ENCODE measurements at regions not wholly inside any gene's neighbourhood (a gene's known extent, or its start where the extent isn't known, plus 50 kb on each side); places are given as distances from the start of the nearest gene placed in this dataset.

GRCh38 chr2:223161873-223162458, 110.0 kb downstream of the KCNE4 start:
- intact Hi-C loops (cut with micrococcal nuclease) (no loop called here), in situ Hi-C loops (cut with MboI; ENCODE audit: low sequenced_read_pairs) (no loop called here)

More at GRCh38 chr2:223161873-223162458, 110.0 kb downstream of the KCNE4 start:
- no peak overlapping the region for H3K4me2 ChIP-seq (ENCODE audit: low read depth, low read length)
- H3K14ac ChIP-seq (replicated peaks; ENCODE audit: low read depth, low read length) = no peak overlapping the region
- H3K18ac ChIP-seq (ENCODE audit: low read depth, low read length) = no peak overlapping the region
- no peak overlapping the region for H2BK20ac ChIP-seq (ENCODE audit: low read depth, low read length)
- no peak overlapping the region for H4K5ac ChIP-seq (ENCODE audit: low read depth, low read length)
- H3K9me1 ChIP-seq (ENCODE audit: insufficient read depth, low read length) = no peaks in the 10 kb centered on the region
- H2BK5ac ChIP-seq (ENCODE audit: low read depth, low read length, poor library complexity, severe bottlenecking) = no peak overlapping the region
- no peak overlapping the region for H4K91ac ChIP-seq (ENCODE audit: insufficient read depth, low read depth, low read length)
- H3K9ac ChIP-seq (ENCODE audit: low read depth, low read length) = no peak overlapping the region
- no peak overlapping the region for H4K8ac ChIP-seq (ENCODE audit: low read depth in 2 of 2, low read length in 2 of 2)
- no peak overlapping the region for H2BK15ac ChIP-seq (ENCODE audit: low read depth, low read length)
- H3K36me3 ChIP-seq (ENCODE audit: control insufficient read depth, insufficient read depth, low read length) = no peaks in the 10 kb centered on the region
- peak overlapping the region; percentile 46 for H2AFZ ChIP-seq (replicated peaks; ENCODE audit: low read length, poor library complexity)
- H3K9me3 ChIP-seq (ENCODE audit: control insufficient read depth, insufficient read depth, low read length) = no peaks in the 10 kb centered on the region
- H2AK9ac ChIP-seq (replicated peaks; ENCODE audit: low read depth, low read length, poor library complexity) = no peak overlapping the region
- H2BK120ac ChIP-seq (ENCODE audit: low read depth, low read length) = no peak overlapping the region
- no peak overlapping the region for H3K56ac ChIP-seq (ENCODE audit: extremely low read depth, insufficient read depth, low read length)
- no peaks in the 10 kb centered on the region for H3K79me1 ChIP-seq (ENCODE audit: low read depth in 1 of 2, low read length in 2 of 2)
- no peak overlapping the region for H3K27ac ChIP-seq (ENCODE audit: insufficient read depth, low read length)
- ChIA-PET CTCF (interaction anchor here (1.1 kb wide), 1 partner anchor 9 kb away, joined by 3 read pairs; no protein-coding TSS in a partner anchor), POLR2A (ENCODE audit: unreplicated experiment) (no interaction called here)
- H3K4me1 ChIP-seq (ENCODE audit: control insufficient read depth, insufficient read depth, low read length) = no peaks in the 10 kb centered on the region
- no peak for DNase-seq
- H3K4ac ChIP-seq (ENCODE audit: low read depth, low read length) = no peak overlapping the region
- dilution Hi-C loops (cut with HindIII; ENCODE audit: low sequenced_read_pairs, unreplicated experiment) = no loop called here
- H3K27me3 ChIP-seq (ENCODE audit: control insufficient read depth, insufficient read depth, low read length) = peaks cover 1% of the 10 kb centered on the region
- H4K20me1 ChIP-seq (ENCODE audit: insufficient read depth, low read length) = no peaks in the 10 kb centered on the region
- H3K23ac ChIP-seq (ENCODE audit: low read depth, low read length) = no peak overlapping the region
- no peak overlapping the region for H2AK5ac ChIP-seq (ENCODE audit: low read depth, low read length)
- no peak for ATAC-seq (ENCODE audit: low read depth)
- H3K4me3 ChIP-seq (ENCODE audit: insufficient read depth, low read depth, low read length) = no peak overlapping the region
- no TSS peak for BruUV-seq (replicated peaks)
- no peak for TF ChIP-seq NFE2L2 (IDR thresholded peaks at IDR 0.05; ENCODE audit: low read depth, low read length)
- TF ChIP-seq RAD21 (IDR thresholded peaks at IDR 0.05; ENCODE audit: low read length) = no peak
- no peak for TF ChIP-seq USF2 (IDR thresholded peaks at IDR 0.05; ENCODE audit: low read depth, low read length)
- TF ChIP-seq POLR2A (IDR thresholded peaks at IDR 0.05; ENCODE audit: low read depth, low read length) = no peak
- TF ChIP-seq ELK1 (IDR thresholded peaks at IDR 0.05; ENCODE audit: borderline replicate concordance, low read depth, low read length) = no peak
- TF ChIP-seq RCOR1 (IDR thresholded peaks at IDR 0.05; ENCODE audit: insufficient replicate concordance, low read length) = no peak
- WGBS, 2 experiments (ENCODE audit: extremely low coverage in 2 of 2, insufficient read length in 1 of 2) = no CpG with 5 or more reads among the region's 8 CpGs

Measured in IMR-90 (cell line).